Uterus (tissue), 3 donors: ENCODE measurements at regions not wholly inside any gene's neighbourhood (a gene's known extent, or its start where the extent isn't known, plus 50 kb on each side); places are given as distances from the start of the nearest gene placed in this dataset.

Experiments
- DNase-seq, 2 donors: peaks; one replicate each; pipeline ENCODE4 v3.0.0-alpha.2; 2019 to 2020
- H3K27ac ChIP-seq, 2 donors: fragments of 200-600 bp; sonication (generic); 1 replicate in 1 of 2; 2 replicates in 1 of 2; pipeline ENCODE4 v1.5.1; 2016 to 2018
- H3K27me3 ChIP-seq, 2 donors: fragments of 200-600 bp; sonication (generic); one replicate each; pipeline ENCODE4 v1.5.1; 2018 to 2019; ENCODE audit warnings: control low read depth in 1 of 2
- H3K36me3 ChIP-seq, 2 donors: fragments of 200-600 bp; sonication (generic); one replicate each; pipeline ENCODE4 v1.5.1; 2019; ENCODE audit warnings: control low read depth in 1 of 2
- H3K4me1 ChIP-seq, 2 donors: fragments of 200-600 bp; sonication (generic); one replicate each; pipeline ENCODE4 v1.5.1; 2018 to 2019; ENCODE audit warnings: control low read depth in 1 of 2
- H3K4me3 ChIP-seq, 2 donors: fragments of 200-600 bp; sonication (generic); 1 replicate in 1 of 2; 2 replicates in 1 of 2; pipeline ENCODE4 v1.5.1; 2018 to 2019; ENCODE audit warnings: mild to moderate bottlenecking in 1 of 2
- H3K9me3 ChIP-seq, 2 donors: fragments of 200-600 bp; sonication (generic); one replicate each; pipeline ENCODE4 v1.5.1; 2019; ENCODE audit warnings: control low read depth in 1 of 2
- POLR2A ChIP-seq, 2 donors: fragments of 450-650 bp; IDR thresholded peaks; one replicate each; pipeline ENCODE4 v1.6.1; 2016; ENCODE audit warnings: antibody characterized with exemption in 2 of 2, mild to moderate bottlenecking in 1 of 2, moderate library complexity in 1 of 2
- intact Hi-C: fragments of 100-400 bp; cut with DNase I; formaldehyde crosslinking; loops from one replicate; pipeline ENCODE4 v1.15.1; 2023; ENCODE audit warnings: low total_unique reads
- TF ChIP-seq, protein P1 (sequence below), 4 experiments: fragments of 200-600 bp in 2 of 4; fragments of 450-650 bp in 2 of 4; sonication (generic) in 2 of 4; IDR thresholded peaks; one replicate each; pipeline ENCODE4 v1.5.1; 2016 to 2019; ENCODE audit warnings: antibody characterized with exemption in 4 of 4, mild to moderate bottlenecking in 2 of 4, moderate library complexity in 1 of 4
- donor health status: DM: yes; HTN: yes; CAD: no.

GRCh38 chr9:7478646-7479045 is 320.9 kb downstream of the DMAC1 start:
- no peak for TF ChIP-seq POLR2A (IDR thresholded peaks at IDR 0.05)
- TF ChIP-seq, protein P1, sequence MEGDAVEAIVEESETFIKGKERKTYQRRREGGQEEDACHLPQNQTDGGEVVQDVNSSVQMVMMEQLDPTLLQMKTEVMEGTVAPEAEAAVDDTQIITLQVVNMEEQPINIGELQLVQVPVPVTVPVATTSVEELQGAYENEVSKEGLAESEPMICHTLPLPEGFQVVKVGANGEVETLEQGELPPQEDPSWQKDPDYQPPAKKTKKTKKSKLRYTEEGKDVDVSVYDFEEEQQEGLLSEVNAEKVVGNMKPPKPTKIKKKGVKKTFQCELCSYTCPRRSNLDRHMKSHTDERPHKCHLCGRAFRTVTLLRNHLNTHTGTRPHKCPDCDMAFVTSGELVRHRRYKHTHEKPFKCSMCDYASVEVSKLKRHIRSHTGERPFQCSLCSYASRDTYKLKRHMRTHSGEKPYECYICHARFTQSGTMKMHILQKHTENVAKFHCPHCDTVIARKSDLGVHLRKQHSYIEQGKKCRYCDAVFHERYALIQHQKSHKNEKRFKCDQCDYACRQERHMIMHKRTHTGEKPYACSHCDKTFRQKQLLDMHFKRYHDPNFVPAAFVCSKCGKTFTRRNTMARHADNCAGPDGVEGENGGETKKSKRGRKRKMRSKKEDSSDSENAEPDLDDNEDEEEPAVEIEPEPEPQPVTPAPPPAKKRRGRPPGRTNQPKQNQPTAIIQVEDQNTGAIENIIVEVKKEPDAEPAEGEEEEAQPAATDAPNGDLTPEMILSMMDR (IDR thresholded peaks at IDR 0.05) = no peak
- no peaks in the 10 kb centered on the region for H3K27me3 ChIP-seq
- no peaks in the 10 kb centered on the region for H3K4me1 ChIP-seq
- H3K36me3 ChIP-seq = no peaks in the 10 kb centered on the region
- no peak overlapping the region for H3K27ac ChIP-seq
- no peak overlapping the region for H3K4me3 ChIP-seq
- no peaks in the 10 kb centered on the region for H3K9me3 ChIP-seq
- intact Hi-C loops = no loop called here
- no peak for DNase-seq

GRCh38 chr9:7467186-7467585 is 332.4 kb downstream of the DMAC1 start:
- TF ChIP-seq, protein P1 (IDR thresholded peaks at IDR 0.05) = no peak
- no peak for TF ChIP-seq POLR2A (IDR thresholded peaks at IDR 0.05)
- Histone ChIP-seq H3K4me1 (no peaks in the 10 kb centered on the region), H3K9me3 (no peaks in the 10 kb centered on the region), H3K27ac (no peak overlapping the region), H3K27me3 (no peaks in the 10 kb centered on the region), H3K4me3 (no peak overlapping the region), H3K36me3 (no peaks in the 10 kb centered on the region)
- intact Hi-C loops = no loop called here
- DNase-seq = no peak

- TF ChIP-seq POLR2A (IDR thresholded peaks at IDR 0.05) = no peak
- TF ChIP-seq, protein P1 (IDR thresholded peaks at IDR 0.05) = no peak
- Histone ChIP-seq H3K36me3 (no peaks in the 10 kb centered on the region), H3K9me3 (no peaks in the 10 kb centered on the region), H3K27me3 (no peaks in the 10 kb centered on the region), H3K4me1 (no peaks in the 10 kb centered on the region), H3K4me3 (no peak overlapping the region), H3K27ac (no peak overlapping the region)
- no peak for DNase-seq
- intact Hi-C loops = no loop called here
These were observed 337.8 kb downstream of the DMAC1 start for GRCh38 chr9:7461791-7462190.

DNA sequence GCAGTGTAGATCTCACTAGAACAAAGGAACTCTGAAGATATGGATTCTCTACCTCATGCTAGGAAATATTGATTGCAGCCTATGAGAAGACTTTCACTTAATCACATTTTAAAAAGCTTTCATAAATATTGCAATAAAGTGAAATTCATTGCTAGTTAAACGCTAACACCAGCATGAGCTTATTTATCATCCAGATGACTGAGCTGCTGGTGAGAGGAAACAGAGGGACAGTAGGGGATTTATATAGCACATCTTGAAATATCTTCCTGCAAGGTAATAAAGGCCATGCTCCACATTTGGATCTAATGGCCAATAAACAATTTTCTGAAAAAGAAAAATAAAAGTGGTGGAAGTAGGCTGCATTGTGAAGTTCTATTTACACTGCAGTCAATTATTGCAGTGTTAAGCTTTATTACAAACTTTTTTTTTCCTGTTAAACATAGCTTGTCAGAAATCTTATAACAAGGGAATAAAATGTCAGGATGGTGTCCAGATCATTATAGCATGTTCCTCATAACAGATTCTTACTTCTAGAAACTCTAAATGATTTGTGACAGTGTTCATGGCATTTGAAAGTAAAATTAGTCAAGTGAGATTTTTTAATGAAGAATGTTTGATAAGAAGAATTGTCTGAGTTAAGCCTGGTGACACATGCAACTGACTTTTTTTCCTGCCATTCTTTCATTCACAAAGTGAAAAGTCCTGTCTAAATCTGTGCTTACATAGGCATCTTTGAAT is 342.6 kb downstream of the DMAC1 start:
- TF ChIP-seq, protein P1 (IDR thresholded peaks at IDR 0.05) = no peak
- Histone ChIP-seq H3K9me3 (no peaks in the 10 kb centered on the region), H3K4me3 (no peak overlapping the region), H3K27ac (no peak overlapping the region), H3K36me3 (no peaks in the 10 kb centered on the region), H3K4me1 (peaks cover 0 to 4% of the 10 kb centered on the region in 2 donors), H3K27me3 (no peaks in the 10 kb centered on the region)
- no peak for DNase-seq
- intact Hi-C loops = no loop called here

DNA sequence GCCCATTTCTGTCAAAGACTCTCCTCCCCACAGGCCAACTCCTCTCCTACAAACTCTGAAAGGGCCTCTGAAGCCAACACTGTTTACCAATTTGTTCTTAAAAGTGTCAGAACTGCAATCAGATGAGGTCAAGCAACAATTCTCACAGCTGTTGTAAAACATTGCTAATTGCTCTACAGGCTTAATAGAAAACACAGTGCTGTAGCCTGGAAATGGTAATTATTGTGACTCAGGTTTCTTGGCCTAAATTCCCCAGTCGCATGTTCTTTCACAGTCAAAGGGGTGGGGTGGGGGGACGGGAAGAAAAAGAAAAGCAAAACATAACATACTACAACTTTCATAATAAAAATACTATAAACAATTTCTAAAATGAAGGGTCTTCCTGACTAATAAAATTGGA is 343.2 kb downstream of the DMAC1 start:
- H3K9me3 ChIP-seq = no peaks in the 10 kb centered on the region
- H3K27ac ChIP-seq = no peak overlapping the region
- peaks cover 0 to 4% of the 10 kb centered on the region in 2 donors for H3K4me1 ChIP-seq
- H3K27me3 ChIP-seq = no peaks in the 10 kb centered on the region
- no peak overlapping the region for H3K4me3 ChIP-seq
- intact Hi-C loops = no loop called here
- DNase-seq = no peak
- no peaks in the 10 kb centered on the region for H3K36me3 ChIP-seq
- no peak for TF ChIP-seq POLR2A (IDR thresholded peaks at IDR 0.05)
- TF ChIP-seq, protein P1 (IDR thresholded peaks at IDR 0.05) = no peak
